ENCODE measurements at regions not wholly inside any gene's neighbourhood (a gene's known extent, or its start where the extent isn't known, plus 50 kb on each side); places are given as distances from the start of the nearest gene placed in this dataset.

- DNase-seq = no peak
Observed at GRCh38 chr2:106982350-106982749, 96.4 kb upstream of the ST6GAL2 start.

GRCh38 chr2:106983305-106983704 lies 97.3 kb upstream of the ST6GAL2 start:
- no peak for DNase-seq

GRCh38 chr2:106988361-106988760 lies 102.4 kb upstream of the ST6GAL2 start:
- DNase-seq = no peak

GRCh38 chr2:106990297-106990696 lies 104.3 kb upstream of the ST6GAL2 start:
- no peak for DNase-seq

GRCh38 chr2:106991866-106992265 lies 105.9 kb upstream of the ST6GAL2 start:
- DNase-seq = no peak

GRCh38 chr2:106995556-106995955 lies 109.6 kb upstream of the ST6GAL2 start:
- peak; percentile 43 for DNase-seq

- peak; percentile 95 for DNase-seq
Observed at GRCh38 chr2:106996171-106996769, 110.3 kb upstream of the ST6GAL2 start.

GRCh38 chr2:106997204-106997603 lies 111.2 kb upstream of the ST6GAL2 start:
- DNase-seq = no peak

- DNase-seq = no peak
Observed at GRCh38 chr2:107001062-107001461, 115.1 kb upstream of the ST6GAL2 start.

- DNase-seq = no peak
Observed at GRCh38 chr2:107001551-107001950, 115.6 kb upstream of the ST6GAL2 start.

GRCh38 chr2:107001964-107002696 lies 116.2 kb upstream of the ST6GAL2 start:
- DNase-seq = no peak

- no peak for DNase-seq
Observed at GRCh38 chr2:107002735-107003134, 116.8 kb upstream of the ST6GAL2 start.

GRCh38 chr2:107005853-107006252 lies 119.9 kb upstream of the ST6GAL2 start:
- no peak for DNase-seq

GRCh38 chr2:107006836-107007235 lies 120.9 kb upstream of the ST6GAL2 start:
- DNase-seq = no peak

GRCh38 chr2:107007927-107008326 lies 122.0 kb upstream of the ST6GAL2 start:
- no peak for DNase-seq

GRCh38 chr2:107008843-107009242 lies 122.9 kb upstream of the ST6GAL2 start:
- DNase-seq = no peak

GRCh38 chr2:107009275-107009674 lies 123.3 kb upstream of the ST6GAL2 start:
- DNase-seq = no peak

GRCh38 chr2:107012714-107013306 lies 126.8 kb upstream of the ST6GAL2 start:
- DNase-seq = no peak

GRCh38 chr2:107013884-107014283 lies 127.9 kb upstream of the ST6GAL2 start:
- DNase-seq = no peak

- DNase-seq = no peak
Observed at GRCh38 chr2:107018366-107018765, 132.4 kb upstream of the ST6GAL2 start.

- DNase-seq = no peak
Observed at GRCh38 chr2:107020392-107020791, 134.4 kb upstream of the ST6GAL2 start.

GRCh38 chr2:107024269-107024668 lies 138.3 kb upstream of the ST6GAL2 start:
- DNase-seq = no peak

- no peak for DNase-seq
Observed at GRCh38 chr2:107025291-107025857, 139.4 kb upstream of the ST6GAL2 start.

- DNase-seq = no peak
Observed at GRCh38 chr2:107025869-107026380, 140.0 kb upstream of the ST6GAL2 start.
